GM12872 (cell line): ENCODE measurements at regions not wholly inside any gene's neighbourhood (a gene's known extent, or its start where the extent isn't known, plus 50 kb on each side); places are given as distances from the start of the nearest gene placed in this dataset.

ENCODE experiments used
- CTCF ChIP-seq: IDR thresholded peaks from 3 replicates; pipeline ENCODE4 v1.5.1; 2011; ENCODE audit warnings: low read depth, mild to moderate bottlenecking, low read length, moderate library complexity; ENCODE audit not compliant: insufficient read depth

- no peak for TF ChIP-seq CTCF
Observed at GRCh38 chr16:35150805-35151312, 1691.4 kb downstream of the TP53TG3F start.

- TF ChIP-seq CTCF: no peak
Observed at GRCh38 chr16:35152067-35152627, 1692.7 kb downstream of the TP53TG3F start.

GRCh38 chr16:35154627-35155026, 1695.2 kb downstream of the TP53TG3F start:
- TF ChIP-seq CTCF: no peak

GRCh38 chr16:35170610-35171009, 1711.2 kb downstream of the TP53TG3F start:
- TF ChIP-seq CTCF: no peak

GRCh38 chr16:35171106-35171505, 1711.7 kb downstream of the TP53TG3F start:
- TF ChIP-seq CTCF: no peak

- TF ChIP-seq CTCF: no peak
Observed at GRCh38 chr16:35173295-35173694, 1713.9 kb downstream of the TP53TG3F start.

- TF ChIP-seq CTCF: no peak
Observed at GRCh38 chr16:35174016-35174415, 1714.6 kb downstream of the TP53TG3F start.
